ENCODE measurements at regions not wholly inside any gene's neighbourhood (a gene's known extent, or its start where the extent isn't known, plus 50 kb on each side); places are given as distances from the start of the nearest gene placed in this dataset.

DNA sequence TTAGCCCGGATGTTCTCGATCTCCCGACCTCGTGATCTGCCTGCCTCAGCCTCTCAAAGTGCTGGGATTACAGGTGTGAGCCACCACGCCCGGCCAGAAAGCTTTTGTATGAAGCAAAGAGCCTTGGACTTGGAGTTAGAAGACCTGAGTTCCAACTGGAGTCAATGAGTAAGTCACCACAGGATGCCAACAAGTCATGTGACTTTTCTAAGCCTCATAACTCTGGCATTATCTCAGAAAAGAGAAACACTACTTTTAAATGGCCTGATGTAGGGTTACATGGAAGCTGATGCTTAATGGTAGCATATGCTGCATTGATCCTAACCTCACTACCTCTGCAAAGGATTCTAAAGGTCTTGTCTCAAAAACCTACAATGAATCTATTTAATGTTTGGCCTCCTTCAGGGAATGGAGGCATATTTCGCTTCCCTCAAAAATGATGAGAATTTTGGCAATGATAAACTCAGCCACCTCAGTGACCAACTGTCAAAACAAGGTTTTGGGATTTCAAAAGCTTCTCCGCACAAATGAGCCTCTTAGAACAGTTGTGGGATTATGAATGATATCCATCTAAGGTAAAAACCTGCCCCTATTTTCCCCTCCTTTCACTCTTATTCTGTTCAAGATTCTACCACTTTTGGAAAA is 236.8 kb downstream of the ACTL7B start:
- TF ChIP-seq, protein P1, sequence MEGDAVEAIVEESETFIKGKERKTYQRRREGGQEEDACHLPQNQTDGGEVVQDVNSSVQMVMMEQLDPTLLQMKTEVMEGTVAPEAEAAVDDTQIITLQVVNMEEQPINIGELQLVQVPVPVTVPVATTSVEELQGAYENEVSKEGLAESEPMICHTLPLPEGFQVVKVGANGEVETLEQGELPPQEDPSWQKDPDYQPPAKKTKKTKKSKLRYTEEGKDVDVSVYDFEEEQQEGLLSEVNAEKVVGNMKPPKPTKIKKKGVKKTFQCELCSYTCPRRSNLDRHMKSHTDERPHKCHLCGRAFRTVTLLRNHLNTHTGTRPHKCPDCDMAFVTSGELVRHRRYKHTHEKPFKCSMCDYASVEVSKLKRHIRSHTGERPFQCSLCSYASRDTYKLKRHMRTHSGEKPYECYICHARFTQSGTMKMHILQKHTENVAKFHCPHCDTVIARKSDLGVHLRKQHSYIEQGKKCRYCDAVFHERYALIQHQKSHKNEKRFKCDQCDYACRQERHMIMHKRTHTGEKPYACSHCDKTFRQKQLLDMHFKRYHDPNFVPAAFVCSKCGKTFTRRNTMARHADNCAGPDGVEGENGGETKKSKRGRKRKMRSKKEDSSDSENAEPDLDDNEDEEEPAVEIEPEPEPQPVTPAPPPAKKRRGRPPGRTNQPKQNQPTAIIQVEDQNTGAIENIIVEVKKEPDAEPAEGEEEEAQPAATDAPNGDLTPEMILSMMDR (IDR thresholded peaks at IDR 0.05; ENCODE audit: unreplicated experiment): no peak
- Mint-ChIP-seq H3K4me1 (ENCODE audit: low read depth) (no peaks in the 10 kb centered on the region), H3K36me3 (ENCODE audit: insufficient read depth) (no peaks in the 10 kb centered on the region), H3K4me3 (ENCODE audit: low read depth) (no peak overlapping the region), H3K27ac (no peak overlapping the region), H3K27me3 (peaks cover 52% of the 10 kb centered on the region), H3K9me3 (ENCODE audit: low read depth) (no peaks in the 10 kb centered on the region)
- no peak for DNase-seq (ENCODE audit: low spot score, unreplicated experiment)

DNA sequence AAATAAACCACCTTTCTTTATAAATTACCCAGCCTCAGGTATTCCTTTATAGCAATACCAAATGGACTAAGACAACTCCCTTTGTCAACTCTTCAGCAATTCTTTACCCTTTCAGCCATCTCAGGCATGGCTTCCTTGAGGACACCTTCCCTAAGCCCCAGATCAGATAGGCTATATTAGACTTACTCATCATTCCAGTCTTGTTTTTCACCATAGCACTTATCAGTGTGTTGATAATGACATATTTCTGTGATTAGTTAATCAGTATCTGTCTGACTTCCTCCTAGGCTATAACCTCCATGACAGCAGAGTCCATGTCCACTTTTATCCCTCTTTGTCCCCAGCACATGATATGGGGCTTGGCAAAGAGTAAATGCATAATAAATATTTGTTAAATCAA is 238.1 kb downstream of the ACTL7B start:
- Mint-ChIP-seq H3K4me3 (ENCODE audit: low read depth) (no peak overlapping the region), H3K4me1 (ENCODE audit: low read depth) (no peaks in the 10 kb centered on the region), H3K36me3 (ENCODE audit: insufficient read depth) (no peaks in the 10 kb centered on the region)

DNA sequence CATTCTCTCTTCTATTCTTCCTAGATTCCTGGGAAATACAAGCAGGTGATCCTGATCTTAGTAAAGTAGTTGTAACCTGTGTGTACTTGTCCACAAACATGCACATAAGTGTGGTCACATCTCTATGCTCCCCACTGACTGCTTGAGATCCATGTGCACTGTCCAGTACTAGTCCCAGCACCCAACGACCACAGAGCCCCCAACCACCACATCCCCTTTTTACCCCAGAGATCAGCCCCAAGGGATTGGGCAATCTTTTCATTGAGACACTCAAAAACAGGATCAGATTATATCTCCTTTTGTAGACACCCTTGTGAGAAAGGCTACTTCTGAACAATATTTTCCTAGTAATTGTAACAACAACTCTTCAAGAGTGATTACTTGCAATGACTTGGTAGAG is 240.6 kb downstream of the ACTL7B start:
- Mint-ChIP-seq H3K27ac (no peak overlapping the region), H3K27me3 (peaks cover 41% of the 10 kb centered on the region), H3K9me3 (ENCODE audit: low read depth) (no peaks in the 10 kb centered on the region), H3K4me1 (ENCODE audit: low read depth) (no peaks in the 10 kb centered on the region), H3K4me3 (ENCODE audit: low read depth) (no peak overlapping the region), H3K36me3 (ENCODE audit: insufficient read depth) (no peaks in the 10 kb centered on the region)
- DNase-seq (ENCODE audit: low spot score, unreplicated experiment): no peak
- TF ChIP-seq, protein P1 (IDR thresholded peaks at IDR 0.05; ENCODE audit: unreplicated experiment): no peak

More for the DNA sequence above, 238.1 kb downstream of the ACTL7B start:
- Mint-ChIP-seq H3K27me3 (peaks cover 47% of the 10 kb centered on the region), H3K27ac (no peak overlapping the region), H3K9me3 (ENCODE audit: low read depth) (no peaks in the 10 kb centered on the region)
- DNase-seq (ENCODE audit: low spot score, unreplicated experiment): no peak
- TF ChIP-seq, protein P1 (IDR thresholded peaks at IDR 0.05; ENCODE audit: unreplicated experiment): no peak

DNA sequence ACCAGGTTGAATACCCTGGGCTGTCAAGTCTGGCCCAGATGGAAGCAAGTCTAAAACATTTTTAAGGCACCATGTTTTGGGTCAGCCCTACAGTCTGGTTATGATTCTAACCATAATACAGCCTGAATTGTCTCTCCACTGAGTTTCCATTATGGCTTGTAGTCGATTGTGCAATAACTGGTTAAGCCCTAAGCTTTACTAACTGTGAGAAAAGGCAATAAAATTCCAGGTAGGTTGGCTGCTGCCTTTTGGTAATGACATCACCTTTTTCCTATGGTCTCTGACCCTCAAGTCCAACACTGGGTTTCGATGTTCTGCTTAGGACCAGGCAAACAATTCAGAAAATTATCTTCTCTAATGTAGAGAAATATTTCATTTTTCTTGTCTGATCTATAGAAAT is 243.3 kb downstream of the ACTL7B start:
- no peaks in the 10 kb centered on the region for H3K4me1 Mint-ChIP-seq (ENCODE audit: low read depth)
- no peak overlapping the region for H3K27ac Mint-ChIP-seq
- no peaks in the 10 kb centered on the region for H3K9me3 Mint-ChIP-seq (ENCODE audit: low read depth)
- H3K36me3 Mint-ChIP-seq (ENCODE audit: insufficient read depth): no peaks in the 10 kb centered on the region
- H3K27me3 Mint-ChIP-seq: peaks cover 51% of the 10 kb centered on the region
- TF ChIP-seq, protein P1 (IDR thresholded peaks at IDR 0.05; ENCODE audit: unreplicated experiment): no peak
- DNase-seq (ENCODE audit: low spot score, unreplicated experiment): no peak
- no peak overlapping the region for H3K4me3 Mint-ChIP-seq (ENCODE audit: low read depth)

DNA sequence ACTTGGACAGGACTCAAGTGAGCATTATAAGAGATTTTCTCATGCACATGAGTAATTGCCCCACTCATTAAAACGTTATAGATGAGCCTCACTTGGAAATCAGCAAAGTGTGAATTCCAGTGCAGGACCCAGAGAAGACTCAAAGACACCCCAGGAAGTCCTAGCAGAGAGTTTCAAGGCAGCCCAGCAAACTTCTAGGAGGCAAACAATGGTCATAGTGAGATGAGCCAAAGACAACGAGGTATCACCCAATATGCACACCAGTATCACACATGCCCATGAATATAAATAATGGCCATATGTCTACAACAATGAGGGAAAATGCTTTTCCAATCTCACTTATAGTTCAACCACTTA is 245.9 kb downstream of the ACTL7B start:
- no peaks in the 10 kb centered on the region for H3K9me3 Mint-ChIP-seq (ENCODE audit: low read depth)

More for the DNA sequence above, 245.9 kb downstream of the ACTL7B start:
- Mint-ChIP-seq H3K36me3 (ENCODE audit: insufficient read depth) (no peaks in the 10 kb centered on the region), H3K4me1 (ENCODE audit: low read depth) (no peaks in the 10 kb centered on the region), H3K27ac (no peak overlapping the region), H3K27me3 (peaks cover 33% of the 10 kb centered on the region), H3K4me3 (ENCODE audit: low read depth) (no peak overlapping the region)
- TF ChIP-seq, protein P1 (IDR thresholded peaks at IDR 0.05; ENCODE audit: unreplicated experiment): no peak
- no peak for DNase-seq (ENCODE audit: low spot score, unreplicated experiment)
